Muscle of back (tissue), 3 donors: ENCODE measurements at regions not wholly inside any gene's neighbourhood (a gene's known extent, or its start where the extent isn't known, plus 50 kb on each side); places are given as distances from the start of the nearest gene placed in this dataset.

Experiments used
- DNase-seq, 3 donors: peaks; one replicate each; pipeline versions ENCODE4 v3.0.0 to v3.0.0-alpha.2; 2013

DNA sequence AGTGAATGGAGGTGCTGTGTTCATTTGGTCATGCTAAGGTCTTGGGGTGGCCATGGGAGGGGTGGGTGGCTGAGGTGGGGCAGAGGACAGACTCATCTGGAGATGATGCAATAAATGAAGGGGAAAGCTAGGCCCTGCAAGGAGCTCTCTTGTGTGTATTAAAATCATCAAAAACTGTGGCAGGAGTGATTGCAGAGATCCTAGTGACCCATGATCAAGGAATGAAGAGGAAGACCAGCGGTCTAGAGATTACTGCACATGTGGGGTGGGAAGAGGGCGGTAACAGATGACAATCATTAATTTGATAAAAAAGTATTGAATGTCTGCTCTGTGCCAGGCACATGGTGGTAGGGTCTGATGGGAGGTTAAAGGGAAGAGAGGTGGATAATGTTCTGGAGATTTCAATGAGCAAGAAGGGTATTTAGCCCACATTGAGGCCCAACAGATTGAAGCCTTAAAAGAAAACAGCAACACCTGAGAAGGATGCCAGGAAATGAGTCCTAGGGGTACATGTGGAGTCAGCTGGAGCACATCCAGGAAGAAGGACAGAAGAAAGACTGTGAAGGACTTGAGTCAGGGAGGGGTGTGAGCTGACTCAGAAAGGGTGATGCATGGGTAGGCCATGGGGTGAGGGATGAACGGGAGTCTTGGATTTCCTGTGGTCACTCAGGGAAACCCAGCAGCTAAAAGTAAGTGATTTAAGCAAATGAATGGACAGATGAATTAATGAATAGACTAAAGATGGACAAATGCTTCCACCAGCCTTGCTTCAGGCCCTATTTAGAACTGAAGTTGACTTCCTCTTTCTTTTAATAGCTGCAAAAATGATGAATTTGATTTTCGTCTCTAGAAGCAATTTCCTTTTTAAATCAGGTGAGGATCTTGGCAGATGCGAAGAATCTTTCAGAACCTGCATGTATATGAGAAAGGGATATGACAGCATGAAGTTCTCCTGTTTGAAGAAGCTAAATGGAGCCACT is 83.1 kb upstream of the IGFBP3 start:
- DNase-seq, result no peak

DNA sequence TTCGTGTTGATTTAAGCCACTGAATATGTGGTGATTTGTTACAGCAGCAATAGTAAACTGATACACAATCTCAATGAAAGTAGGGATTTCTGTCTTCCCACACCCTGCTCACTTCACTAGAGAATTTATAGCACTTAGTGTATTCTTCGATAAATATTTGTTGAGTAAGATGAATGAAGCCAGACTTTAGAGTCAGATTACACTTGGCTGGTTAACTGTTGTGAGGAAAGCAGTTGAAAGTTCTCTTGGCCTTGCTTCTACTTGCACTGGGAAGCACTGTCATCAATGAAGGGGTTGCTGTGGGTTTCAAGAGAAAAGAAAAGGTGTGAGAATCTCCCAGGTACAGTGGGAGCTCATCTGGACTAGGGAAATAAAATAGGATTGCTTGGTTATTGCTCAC is 82.1 kb upstream of the IGFBP3 start:
- no peak for DNase-seq

DNA sequence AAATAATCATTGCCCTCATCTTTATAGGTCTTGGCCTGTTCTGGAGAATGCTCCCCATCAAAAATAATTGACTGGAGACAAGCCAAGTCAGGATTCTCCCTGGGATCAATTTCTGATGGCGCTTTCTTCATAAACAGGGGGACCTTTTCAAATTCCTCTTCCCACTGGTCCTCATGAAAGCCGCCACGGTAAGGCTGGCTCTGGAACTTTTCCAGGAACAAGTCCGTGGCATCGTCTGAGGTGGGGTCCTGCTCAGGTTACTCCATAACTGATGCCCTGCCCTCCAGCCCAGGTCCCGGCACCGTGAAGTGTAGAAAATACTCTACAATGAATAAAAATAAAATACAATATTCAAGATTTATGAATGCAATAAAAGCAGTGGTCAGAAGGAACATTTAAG is 79.4 kb upstream of the IGFBP3 start:
- no peak for DNase-seq

DNA sequence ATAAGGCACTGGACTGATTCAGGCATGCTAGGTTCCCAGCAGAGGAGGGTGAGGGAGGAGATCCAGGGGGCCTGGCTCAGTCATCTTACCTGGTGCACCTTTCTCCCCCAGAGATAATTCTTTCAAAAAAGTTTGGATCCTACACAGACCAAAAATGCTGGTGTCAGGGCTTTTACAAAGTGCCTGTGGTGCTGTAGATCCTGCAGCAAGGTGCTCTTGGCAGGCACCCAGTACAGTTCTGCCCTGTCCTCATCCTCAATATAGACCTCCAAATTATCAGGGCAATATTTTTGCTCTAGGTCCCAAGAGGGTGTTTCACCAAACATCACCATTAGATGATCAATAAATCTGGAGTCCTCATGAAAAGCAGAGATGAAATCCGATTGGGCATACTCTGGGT is 78.5 kb upstream of the IGFBP3 start:
- no peak for DNase-seq

DNA sequence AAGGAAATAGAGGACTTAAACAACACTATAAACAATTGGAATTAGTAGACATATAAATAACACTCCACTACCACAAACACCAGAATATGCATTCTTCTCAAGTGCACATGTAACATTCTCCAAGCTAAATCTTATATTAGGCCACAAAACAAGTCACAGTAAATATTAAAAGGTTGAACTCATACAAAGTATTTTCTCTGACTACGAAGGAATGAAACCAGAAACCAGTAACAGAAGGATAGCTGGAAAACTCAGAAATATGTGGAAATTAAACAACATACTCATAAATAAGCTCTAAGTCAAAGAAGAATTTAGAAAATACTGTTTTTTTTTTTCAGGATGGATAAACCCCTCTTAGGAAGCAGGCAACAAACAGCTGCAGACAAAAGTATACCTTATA is 77.4 kb upstream of the IGFBP3 start:
- no peak for DNase-seq

DNA sequence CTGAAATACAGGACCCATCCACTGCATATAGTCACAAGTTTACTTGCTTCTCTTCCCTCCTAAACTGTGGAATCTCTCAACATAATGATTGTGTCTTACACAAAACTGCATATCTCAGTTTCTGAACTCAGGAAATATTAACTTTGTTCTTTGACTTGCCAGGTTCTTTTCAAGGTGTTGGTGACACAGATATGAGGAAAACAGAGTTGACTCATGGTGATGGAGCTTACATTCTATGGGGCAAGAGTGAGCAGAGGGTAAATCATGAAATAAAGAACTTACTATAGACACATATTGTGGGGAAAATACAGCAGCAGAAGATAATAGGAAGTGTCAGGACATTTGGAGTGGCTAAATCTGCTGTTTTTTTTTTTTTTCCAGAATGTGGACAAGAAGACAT is 72.5 kb upstream of the IGFBP3 start:
- DNase-seq, result no peak

DNA sequence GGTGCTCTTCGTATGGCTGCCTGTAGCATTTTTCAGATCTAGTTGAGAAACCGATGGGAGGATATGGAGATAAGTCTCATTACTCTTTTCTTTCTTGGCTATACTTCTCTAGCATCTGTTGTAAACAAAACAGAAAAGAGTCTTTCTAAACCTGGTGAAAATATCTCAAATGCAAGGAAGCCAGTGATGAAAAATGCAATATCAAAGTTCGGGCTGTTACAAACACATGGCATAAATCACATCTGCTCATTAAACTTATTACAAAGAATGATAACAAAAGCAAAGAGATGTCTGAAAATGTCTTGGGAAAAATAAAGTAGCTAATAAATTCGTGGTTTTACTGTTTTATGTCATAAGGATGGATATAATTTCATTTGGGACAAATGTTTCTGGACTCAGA is 71.8 kb upstream of the IGFBP3 start:
- no peak for DNase-seq

DNA sequence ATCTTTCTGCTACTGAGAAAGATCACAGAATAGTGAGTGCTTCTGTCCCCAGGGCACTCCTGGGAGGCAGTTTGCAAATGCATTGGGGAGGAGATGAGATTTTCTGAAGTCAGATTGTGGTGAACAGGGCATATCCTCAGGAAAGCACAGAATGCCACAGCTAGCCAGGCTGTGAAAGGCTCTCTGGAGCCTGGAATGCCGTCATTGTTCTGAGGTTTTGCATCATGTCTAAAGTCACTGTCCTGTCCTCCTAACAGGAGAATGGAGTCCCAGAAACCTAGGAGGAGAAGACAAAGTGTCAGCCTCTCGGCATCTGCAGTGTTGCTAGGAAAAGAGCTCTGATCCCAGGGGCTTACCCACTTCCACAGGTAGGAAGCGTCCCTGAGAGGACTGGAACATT is 69.2 kb upstream of the IGFBP3 start:
- DNase-seq, result no peak

DNA sequence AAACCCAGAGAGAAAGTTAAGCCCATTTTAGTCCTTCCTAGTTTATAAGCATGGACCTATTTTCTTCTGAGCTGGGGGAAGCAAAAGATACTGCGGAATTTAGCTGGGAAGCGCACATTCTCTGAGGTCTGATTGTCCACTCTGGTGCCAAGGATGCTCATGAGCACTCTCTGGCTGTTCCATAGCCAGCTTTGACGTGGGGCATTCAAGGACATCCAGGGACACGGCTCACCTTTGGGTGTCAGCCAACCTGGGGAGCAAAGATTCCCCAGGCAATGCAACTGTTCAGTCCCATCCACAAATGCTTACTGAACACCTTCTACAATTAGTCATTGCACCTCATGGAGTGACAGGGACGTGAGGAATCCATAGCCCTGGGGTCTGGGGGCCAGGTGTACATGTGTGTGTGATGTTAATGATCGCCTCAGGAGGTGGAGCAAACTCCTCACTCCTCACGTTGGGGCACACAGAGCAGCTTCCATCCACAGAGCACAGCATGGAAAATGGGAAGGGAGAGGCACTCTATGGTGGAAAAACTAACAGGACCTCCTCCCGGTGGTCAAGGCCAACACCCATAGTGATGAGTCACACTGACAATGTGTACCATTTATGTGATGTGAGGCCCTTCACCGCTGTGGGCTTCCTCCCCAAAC is 67.5 kb upstream of the IGFBP3 start:
- DNase-seq, result no peak

DNA sequence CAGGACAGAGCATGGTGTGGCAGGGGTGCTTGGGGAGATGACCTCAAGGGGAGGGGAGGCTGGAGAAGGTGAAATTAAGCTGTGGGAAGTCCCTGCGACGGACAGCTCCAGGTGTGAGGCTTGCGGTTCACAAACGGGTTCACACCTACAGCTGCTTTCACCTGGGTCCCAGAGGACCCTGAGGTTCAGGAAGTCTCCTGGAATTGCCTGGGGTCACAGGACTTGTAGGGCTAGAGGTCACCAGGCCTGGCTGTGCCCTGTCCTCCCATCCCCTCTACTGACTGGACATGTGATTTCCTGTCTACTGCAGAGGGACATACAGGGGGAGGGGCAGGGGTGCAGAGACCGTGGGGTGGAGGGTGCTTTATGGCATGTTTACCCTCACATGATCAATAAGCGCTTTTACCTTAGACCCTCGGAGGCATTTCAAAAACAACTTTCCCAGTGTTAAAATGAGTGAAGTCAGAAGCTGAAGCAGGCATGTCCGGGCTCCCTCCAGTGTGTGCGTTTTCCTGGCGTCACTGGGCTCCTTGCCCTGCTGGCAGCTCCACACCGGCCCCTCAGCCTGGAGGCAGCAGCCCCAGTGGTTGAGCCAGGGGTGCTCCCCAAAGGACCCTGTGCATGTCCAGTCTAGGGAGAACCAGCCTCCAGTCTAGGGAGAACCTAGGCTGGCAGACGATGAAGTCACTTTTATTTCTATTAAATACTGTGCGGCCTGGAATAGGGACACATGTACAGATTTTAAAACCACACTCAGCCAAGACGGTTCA is 66.6 kb upstream of the IGFBP3 start:
- no peak for DNase-seq

DNA sequence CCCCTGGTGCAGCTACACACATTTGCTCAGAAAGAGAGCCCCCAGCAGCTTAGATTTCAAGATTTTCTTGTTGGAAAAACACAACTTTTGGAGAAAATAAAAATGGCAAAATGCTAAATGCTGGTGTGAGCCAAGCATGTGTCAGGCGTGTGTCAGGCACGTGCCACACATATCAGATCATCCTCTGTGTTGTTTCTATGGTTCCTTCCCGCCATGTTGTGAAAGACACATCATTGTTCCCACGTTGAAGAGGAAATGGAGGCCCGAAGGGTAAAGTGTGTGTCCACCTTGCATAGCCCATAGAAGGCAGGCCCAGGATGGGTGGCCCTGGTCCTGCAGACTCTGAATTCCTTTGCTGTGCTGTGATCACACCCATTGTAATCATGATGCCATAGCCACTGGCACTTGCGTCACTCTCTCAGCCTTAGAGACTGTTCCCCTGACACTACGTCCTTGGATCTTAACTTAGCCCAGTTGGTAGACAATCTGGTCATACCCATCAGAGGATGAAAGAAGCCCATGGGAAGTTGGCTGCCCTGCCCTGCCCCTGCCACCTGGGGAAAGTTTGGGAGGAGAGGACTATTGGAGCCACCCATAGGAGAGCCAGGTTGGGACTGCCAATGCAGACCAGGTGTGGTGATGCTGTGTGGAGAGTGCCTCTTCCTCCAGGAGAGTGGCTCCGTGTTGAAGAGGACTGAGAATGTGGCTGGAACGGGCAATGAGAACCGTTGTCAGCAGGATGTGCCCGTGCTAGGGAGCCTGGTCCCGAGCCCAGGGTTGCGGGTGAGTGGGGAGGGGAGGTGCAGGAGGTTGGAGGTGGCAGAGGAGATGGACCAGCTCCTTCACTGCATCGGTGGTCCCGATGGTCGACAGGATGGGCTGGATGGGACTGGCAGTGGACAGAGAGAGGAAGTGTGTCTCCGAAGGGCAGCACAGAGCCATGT is 65.6 kb upstream of the IGFBP3 start:
- no peak for DNase-seq

DNA sequence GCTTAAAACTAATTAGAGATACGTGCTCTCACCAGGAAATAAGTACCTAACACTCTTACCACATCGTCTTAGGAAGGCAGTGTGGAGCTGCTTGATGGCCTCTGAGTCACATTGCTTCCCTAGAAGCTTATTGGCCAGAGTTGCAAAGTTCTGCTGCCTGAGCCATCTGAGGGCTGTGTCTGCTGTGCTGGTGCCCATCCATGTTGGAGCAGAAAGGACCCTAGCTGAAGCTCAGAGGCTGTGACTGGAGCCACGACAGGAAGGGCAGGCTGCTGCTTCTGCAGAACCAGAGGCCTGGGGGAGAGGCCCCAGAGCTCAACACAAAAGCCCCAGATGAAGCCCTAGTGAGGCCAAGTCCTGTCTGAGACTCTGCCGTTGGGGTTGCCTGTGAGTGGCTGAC is 64.8 kb upstream of the IGFBP3 start:
- no peak for DNase-seq

DNA sequence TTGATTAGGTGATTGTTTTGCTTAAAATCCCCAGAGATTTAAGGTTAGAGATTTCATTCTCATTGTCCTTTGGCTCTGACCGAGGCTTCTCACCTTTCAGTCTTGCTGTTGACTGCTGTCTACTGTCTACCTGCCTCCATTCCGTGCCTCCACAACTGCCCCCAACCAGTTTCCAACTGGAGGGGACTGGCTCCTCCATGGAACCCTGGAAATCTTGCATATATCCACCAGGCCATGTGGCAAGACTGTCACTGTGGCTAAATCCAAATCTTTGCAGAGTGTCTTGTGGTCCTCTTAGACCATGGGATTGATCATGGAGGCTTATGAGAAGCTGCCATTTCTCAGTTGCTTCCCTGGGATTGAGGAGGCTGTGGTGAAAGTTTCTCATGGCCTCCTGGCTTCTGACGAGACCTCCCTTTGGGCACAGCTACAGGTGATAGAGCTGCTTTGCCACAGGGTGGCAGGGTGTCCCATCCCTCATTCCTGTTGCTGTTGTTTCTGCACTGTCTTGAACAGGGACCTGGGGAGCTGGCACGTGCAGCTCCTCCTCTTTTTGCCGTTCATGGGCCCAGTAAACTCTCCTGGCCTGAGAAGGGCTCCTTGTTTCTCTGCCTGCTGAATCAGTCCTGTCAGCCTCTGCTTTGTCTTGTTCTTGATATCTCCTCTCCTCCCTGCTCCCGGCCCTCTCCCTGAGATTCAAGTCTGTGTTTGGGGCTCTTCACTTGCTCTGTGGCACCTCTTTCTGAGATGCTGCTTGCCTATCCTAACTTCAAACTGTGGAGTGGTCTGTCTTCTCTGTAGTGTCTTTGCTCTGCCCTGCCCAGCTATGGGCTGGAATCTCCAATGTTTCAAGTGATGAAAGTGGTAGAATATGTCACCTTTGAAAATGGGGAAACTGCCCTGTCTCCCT is 63.6 kb upstream of the IGFBP3 start:
- no peak for DNase-seq

DNA sequence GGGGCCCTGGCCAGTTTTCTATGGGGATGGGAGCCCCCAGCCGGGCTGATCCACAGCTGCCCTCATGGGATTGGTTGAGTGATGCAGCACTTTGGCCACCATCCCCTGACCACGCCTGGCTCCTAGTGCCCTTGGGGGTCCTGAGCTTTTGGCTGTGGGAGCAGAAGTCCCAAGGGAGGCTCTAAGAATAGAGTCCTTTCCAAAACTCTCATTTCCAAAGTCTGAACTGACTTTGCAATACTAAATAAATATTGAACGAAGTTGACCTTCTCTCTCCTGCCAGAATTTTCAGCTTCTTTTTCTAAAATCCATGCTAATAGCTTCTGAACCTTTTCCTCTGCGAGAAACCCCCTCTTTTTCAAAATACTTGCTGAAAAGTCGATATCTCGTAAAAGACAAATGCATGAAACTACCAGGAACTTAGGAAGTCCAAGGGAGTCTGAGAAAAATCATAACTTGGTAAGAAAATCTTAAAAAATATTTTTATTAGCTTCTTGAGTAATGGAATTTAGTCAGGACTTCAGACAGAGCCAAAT is 62.7 kb upstream of the IGFBP3 start:
- DNase-seq, result peak in 2 of 3 donors; percentile 24 to 49

DNA sequence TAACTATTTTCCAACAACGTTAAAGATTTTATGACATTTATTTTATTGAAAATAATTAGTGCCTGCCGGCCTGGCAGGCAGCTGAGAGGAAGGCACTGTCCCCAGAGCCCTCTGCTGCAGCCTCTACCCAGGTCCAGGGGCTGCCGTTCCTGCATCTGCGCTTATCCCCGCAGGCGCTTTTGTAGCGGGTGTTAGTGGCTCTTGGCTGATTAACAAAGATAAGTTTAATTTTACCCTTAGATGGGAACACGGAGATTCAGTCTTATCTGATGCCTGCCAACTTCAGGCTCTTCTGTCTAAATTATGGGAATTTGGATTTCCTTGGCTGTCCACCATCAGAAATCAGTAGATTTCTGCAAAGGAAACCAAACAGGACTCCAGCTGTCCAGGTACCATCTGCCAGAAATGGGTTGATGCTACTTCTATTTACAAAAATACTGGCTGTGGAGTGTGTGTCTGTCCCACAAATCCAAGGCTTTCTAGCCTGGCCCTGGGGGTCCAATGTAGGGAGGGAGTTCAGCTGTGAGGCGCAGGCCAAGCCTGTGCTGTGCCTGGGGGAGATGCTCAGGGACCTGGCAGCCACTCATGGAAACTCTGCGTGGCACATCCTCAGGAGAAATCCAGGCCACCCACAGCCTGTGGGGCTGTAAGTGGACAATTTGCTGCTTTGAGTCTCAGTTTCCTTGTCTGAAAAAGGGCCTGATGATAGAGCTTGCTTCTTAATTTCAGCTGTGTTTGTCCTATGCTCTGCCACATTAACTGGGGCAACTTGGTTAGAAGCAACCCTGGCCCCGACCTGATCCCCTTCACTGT is 62.0 kb upstream of the IGFBP3 start:
- DNase-seq, result peak in 1 of 3 donors; percentile 39

DNA sequence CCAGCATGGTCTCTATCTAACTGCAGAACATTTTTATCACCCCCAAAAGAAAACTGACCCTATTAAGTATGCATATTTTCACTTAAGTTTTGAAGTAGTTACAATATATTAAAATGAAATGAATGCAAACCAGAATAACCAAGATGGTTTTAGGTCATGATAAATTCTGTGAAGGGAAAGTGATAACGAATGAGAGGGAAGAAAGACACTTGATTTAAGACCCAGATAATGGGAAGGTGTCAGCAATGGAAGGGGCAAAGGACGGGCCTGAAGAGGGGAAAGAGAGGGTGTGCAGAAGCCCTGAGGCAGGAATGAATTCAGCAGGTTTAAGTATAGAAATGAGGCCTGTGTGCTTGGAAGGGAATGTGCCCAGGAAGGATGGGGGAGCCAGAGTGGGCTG is 61.1 kb upstream of the IGFBP3 start:
- no peak for DNase-seq

DNA sequence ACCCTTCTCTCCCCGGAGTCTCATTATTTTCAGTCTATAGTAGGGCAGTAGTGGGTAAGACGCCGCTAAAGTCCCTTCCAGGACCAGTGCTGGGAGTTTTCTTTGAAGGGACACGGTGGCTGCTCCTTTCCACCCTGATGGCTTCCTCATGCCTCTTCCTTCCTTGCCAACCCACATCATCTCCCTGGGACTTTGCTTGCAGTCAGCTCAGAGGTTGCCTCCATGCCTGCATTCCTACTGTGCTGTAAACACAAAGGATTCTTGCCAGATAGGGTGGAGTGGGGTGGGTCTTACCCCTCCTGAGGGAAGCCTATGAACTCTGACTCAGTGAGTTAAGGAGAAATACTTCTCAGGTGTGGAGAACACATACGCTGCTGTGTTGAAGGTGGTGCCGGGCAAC is 59.9 kb upstream of the IGFBP3 start:
- DNase-seq, result no peak

DNA sequence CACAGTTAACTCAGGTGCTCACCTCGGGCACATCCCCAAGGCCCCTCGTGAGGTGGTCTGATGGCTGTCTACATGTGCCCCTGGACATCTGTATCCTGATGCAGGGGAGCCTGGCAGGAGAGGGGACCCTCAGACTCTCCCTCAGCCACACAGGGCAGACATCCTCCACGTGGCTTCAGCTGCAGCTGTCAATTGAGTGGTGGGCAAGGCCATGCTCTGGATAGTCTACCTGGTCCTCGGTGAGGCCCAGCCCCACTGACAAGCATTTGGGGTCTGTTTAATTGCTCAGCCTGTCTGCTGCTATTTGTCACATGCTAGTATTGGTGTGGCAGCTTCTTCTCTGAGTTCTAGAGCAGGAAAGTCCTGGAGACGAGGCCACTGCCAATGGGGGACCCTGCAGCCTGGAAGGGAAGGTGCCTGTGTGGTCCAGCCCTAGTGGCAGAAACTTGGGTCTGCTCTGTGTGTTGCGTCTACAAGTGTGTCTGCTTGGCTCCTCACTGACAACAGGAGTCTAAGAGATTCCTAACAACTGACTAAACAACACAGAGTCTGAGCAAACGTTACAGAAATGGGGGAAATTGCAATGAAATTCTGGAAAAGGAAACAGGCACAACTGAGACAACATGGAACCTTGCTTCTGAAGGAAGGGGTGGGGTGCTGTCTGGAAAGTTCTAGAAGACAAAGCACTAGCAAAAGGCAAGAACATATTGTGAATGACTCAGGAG is 59.3 kb upstream of the IGFBP3 start:
- peak in 1 of 3 donors; percentile 45 for DNase-seq
